IMR-90 (cell line): ENCODE measurements at regions not wholly inside any gene's neighbourhood (a gene's known extent, or its start where the extent isn't known, plus 50 kb on each side); places are given as distances from the start of the nearest gene placed in this dataset.

Experiments used
- BHLHE40 ChIP-seq: fragments of 150-350 bp; IDR thresholded peaks from 2 replicates; pipeline ENCODE4 v1.6.1; 2016; ENCODE audit warnings: mild to moderate bottlenecking, low read depth, low read length
- CTCF ChIP-seq: conservative IDR thresholded peaks from 2 replicates; pipeline ENCODE4 v1.5.1; 2012; ENCODE audit warnings: mild to moderate bottlenecking, low read depth, low read length, improper control_type of control experiment
- FOS ChIP-seq: fragments of 150-350 bp; IDR thresholded peaks from 2 replicates; pipeline ENCODE4 v1.6.1; 2016; ENCODE audit warnings: low read depth, low read length
- MAZ ChIP-seq: IDR thresholded peaks from 2 replicates; pipeline ENCODE4 v1.6.1; 2012; ENCODE audit warnings: low read depth, mild to moderate bottlenecking, low read length, improper control_type of control experiment, moderate library complexity, borderline replicate concordance
- POLR2A ChIP-seq: IDR thresholded peaks from 2 replicates; pipeline ENCODE4 v1.6.1; 2012; ENCODE audit warnings: mild to moderate bottlenecking, low read depth, low read length
- RAD21 ChIP-seq: IDR thresholded peaks from 2 replicates; pipeline ENCODE4 v1.6.1; 2012; ENCODE audit warnings: low read length, improper control_type of control experiment
- RCOR1 ChIP-seq: IDR thresholded peaks from 2 replicates; pipeline ENCODE4 v1.6.1; 2012; ENCODE audit warnings: mild to moderate bottlenecking, low read length, improper control_type of control experiment; ENCODE audit not compliant: insufficient replicate concordance
- RFX5 ChIP-seq: IDR thresholded peaks from 2 replicates; pipeline ENCODE4 v1.8.0; 2012; ENCODE audit warnings: low read depth, mild to moderate bottlenecking, low read length, moderate library complexity
- SMC3 ChIP-seq: fragments of 150-350 bp; IDR thresholded peaks from 2 replicates; pipeline ENCODE4 v1.6.1; 2016; ENCODE audit warnings: low read depth, mild to moderate bottlenecking, antibody characterized with exemption, low read length, moderate library complexity
- USF2 ChIP-seq: fragments of 150-350 bp; IDR thresholded peaks from 2 replicates; pipeline ENCODE4 v1.6.1; 2017; ENCODE audit warnings: mild to moderate bottlenecking, antibody characterized with exemption, low read length, low read depth

GRCh38 chr14:53615252-53615651, 341.4 kb downstream of the BMP4 start:
- TF ChIP-seq RCOR1 (no peak), POLR2A (no peak), CTCF (no peak), MAZ (no peak), USF2 (no peak), FOS (no peak), RFX5 (no peak), RAD21 (no peak), SMC3 (no peak), BHLHE40 (no peak)
